Neutrophil (primary cell): ENCODE measurements at regions not wholly inside any gene's neighbourhood (a gene's known extent, or its start where the extent isn't known, plus 50 kb on each side); places are given as distances from the start of the nearest gene placed in this dataset.

Experiments
- H3K27ac ChIP-seq: fragments of 200-600 bp; sonication (generic); 2 replicates; pipeline ENCODE4 v1.5.1; 2016; ENCODE audit warnings: mild to moderate bottlenecking, moderate library complexity
- H3K27me3 ChIP-seq: fragments of 200-600 bp; sonication (generic); 2 replicates; pipeline ENCODE4 v1.6.0; 2016; ENCODE audit warnings: mild to moderate bottlenecking
- H3K36me3 ChIP-seq: fragments of 200-600 bp; sonication (generic); 2 replicates; pipeline ENCODE4 v1.5.1; 2017
- H3K4me1 ChIP-seq, 2 experiments: fragments of 200-600 bp in 1 of 2; sonication (generic) in 1 of 2; 1 replicate in 1 of 2; 2 replicates in 1 of 2; pipeline versions ENCODE4 v1.5.1 to v1.6.1; 2013 to 2016; ENCODE audit warnings: low read depth in 1 of 2, low read length in 1 of 2, mild to moderate bottlenecking in 1 of 2, moderate library complexity in 1 of 2; ENCODE audit not compliant: control insufficient read depth in 1 of 2, insufficient read depth in 1 of 2
- H3K4me3 ChIP-seq, 2 experiments: fragments of 200-600 bp in 1 of 2; sonication (generic) in 1 of 2; 1 replicate in 1 of 2; 2 replicates in 1 of 2; pipeline ENCODE4 v1.5.1; 2013 to 2016; ENCODE audit warnings: low read depth in 1 of 2, low read length in 1 of 2, mild to moderate bottlenecking in 1 of 2, moderate library complexity in 1 of 2
- H3K9me3 ChIP-seq: fragments of 200-600 bp; sonication (generic); 2 replicates; pipeline ENCODE4 v1.5.1; 2016
- TF ChIP-seq, protein P1 (sequence below): fragments of 200-600 bp; sonication (generic); IDR thresholded peaks from 2 replicates; pipeline ENCODE4 v1.5.1; 2016; ENCODE audit warnings: antibody characterized with exemption

GRCh38 chr13:46490129-46490528 lies 62.8 kb upstream of the LRCH1 start:
- no peak overlapping the region for H3K27ac ChIP-seq

DNA sequence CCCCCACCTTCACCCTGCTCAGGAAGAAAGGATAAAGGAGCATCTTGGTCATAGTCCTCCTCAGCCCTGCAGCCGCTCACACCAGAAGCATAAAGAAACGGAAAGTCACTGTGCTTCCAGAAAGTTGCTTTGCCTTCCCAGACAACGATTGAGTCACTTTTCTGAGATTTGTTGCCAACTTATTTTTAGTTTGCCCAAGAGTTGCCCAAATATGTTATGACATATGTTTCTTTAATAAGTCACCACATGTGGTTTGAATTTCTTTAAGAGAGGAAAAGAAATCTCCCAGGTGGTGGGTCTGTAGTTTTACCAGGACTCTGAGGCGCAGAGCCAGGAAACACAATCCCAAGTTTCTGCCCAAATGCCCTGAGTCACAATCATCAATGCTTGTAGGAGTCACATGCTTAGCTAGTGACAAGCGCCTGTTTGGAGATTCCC lies 63.4 kb upstream of the LRCH1 start:
- no peaks in the 10 kb centered on the region for H3K27me3 ChIP-seq
- no peak overlapping the region for H3K27ac ChIP-seq
- TF ChIP-seq, protein P1, sequence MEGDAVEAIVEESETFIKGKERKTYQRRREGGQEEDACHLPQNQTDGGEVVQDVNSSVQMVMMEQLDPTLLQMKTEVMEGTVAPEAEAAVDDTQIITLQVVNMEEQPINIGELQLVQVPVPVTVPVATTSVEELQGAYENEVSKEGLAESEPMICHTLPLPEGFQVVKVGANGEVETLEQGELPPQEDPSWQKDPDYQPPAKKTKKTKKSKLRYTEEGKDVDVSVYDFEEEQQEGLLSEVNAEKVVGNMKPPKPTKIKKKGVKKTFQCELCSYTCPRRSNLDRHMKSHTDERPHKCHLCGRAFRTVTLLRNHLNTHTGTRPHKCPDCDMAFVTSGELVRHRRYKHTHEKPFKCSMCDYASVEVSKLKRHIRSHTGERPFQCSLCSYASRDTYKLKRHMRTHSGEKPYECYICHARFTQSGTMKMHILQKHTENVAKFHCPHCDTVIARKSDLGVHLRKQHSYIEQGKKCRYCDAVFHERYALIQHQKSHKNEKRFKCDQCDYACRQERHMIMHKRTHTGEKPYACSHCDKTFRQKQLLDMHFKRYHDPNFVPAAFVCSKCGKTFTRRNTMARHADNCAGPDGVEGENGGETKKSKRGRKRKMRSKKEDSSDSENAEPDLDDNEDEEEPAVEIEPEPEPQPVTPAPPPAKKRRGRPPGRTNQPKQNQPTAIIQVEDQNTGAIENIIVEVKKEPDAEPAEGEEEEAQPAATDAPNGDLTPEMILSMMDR = no peak
- H3K4me1 ChIP-seq = no peaks in the 10 kb centered on the region
- H3K9me3 ChIP-seq = peaks cover 14% of the 10 kb centered on the region
- H3K4me3 ChIP-seq = no peak overlapping the region
- no peaks in the 10 kb centered on the region for H3K36me3 ChIP-seq

More at GRCh38 chr13:46490129-46490528, 62.8 kb upstream of the LRCH1 start:
- Histone ChIP-seq H3K27me3 (no peaks in the 10 kb centered on the region), H3K9me3 (peaks cover 9% of the 10 kb centered on the region), H3K36me3 (no peaks in the 10 kb centered on the region), H3K4me3 (no peak overlapping the region), H3K4me1 (no peaks in the 10 kb centered on the region)
- TF ChIP-seq, protein P1 = no peak

DNA sequence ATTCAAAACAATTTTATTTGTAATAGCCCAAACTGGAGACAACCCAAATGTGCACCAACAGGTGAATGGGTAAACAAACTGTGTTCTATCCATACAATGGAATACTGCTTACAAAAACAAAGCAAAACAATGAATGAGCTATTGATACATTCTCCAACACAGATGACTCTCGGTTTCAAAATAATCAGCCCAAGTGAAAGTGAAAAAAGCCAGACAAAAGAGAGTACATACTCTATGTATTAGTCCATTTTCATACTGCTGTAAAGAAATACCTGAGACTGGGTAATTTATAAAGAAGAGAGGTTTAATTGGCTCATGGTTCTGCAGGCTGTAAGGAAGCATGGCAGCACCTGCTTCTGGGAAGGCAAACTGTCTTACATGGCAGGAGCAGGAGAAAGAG lies 65.2 kb upstream of the LRCH1 start:
- H3K27me3 ChIP-seq = no peaks in the 10 kb centered on the region
- TF ChIP-seq, protein P1 = no peak
- no peak overlapping the region for H3K4me3 ChIP-seq
- no peaks in the 10 kb centered on the region for H3K36me3 ChIP-seq
- no peak overlapping the region for H3K27ac ChIP-seq
- no peaks in the 10 kb centered on the region for H3K4me1 ChIP-seq
- H3K9me3 ChIP-seq = peaks cover 32% of the 10 kb centered on the region

- no peaks in the 10 kb centered on the region for H3K36me3 ChIP-seq
- no peak overlapping the region for H3K27ac ChIP-seq
- TF ChIP-seq, protein P1 = no peak
- H3K27me3 ChIP-seq = no peaks in the 10 kb centered on the region
- H3K9me3 ChIP-seq = peaks cover 35% of the 10 kb centered on the region
- no peaks in the 10 kb centered on the region for H3K4me1 ChIP-seq
- no peak overlapping the region for H3K4me3 ChIP-seq
These were observed 66.7 kb upstream of the LRCH1 start for GRCh38 chr13:46486270-46486669.

DNA sequence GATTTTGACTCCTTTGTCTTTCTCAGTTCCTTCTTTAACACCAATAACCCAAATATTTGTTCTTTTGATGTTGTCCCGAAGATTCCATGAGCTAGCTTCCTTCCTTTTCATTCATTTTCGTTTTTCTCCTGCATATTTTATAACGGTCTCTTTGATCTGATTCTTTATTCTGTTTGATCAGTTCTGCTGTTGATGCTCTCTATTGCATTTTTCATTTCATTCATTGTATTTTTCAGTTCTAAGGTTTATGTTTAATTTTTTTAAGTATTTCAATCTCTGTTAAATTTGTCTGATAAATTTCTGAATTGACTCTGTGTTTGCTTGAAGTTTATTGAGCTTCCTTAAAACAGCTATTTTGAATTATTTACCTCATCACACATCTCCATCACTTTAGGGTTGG lies 68.4 kb upstream of the LRCH1 start:
- Histone ChIP-seq H3K36me3 (no peaks in the 10 kb centered on the region), H3K4me3 (no peak overlapping the region), H3K27ac (no peak overlapping the region), H3K4me1 (no peaks in the 10 kb centered on the region), H3K9me3 (peaks cover 35% of the 10 kb centered on the region), H3K27me3 (no peaks in the 10 kb centered on the region)
- TF ChIP-seq, protein P1 = no peak

GRCh38 chr13:46481166-46481565 lies 71.8 kb upstream of the LRCH1 start:
- H3K27ac ChIP-seq = no peak overlapping the region
- H3K9me3 ChIP-seq = peaks cover 35% of the 10 kb centered on the region
- H3K4me1 ChIP-seq = no peaks in the 10 kb centered on the region
- TF ChIP-seq, protein P1 = no peak
- no peak overlapping the region for H3K4me3 ChIP-seq
- no peaks in the 10 kb centered on the region for H3K36me3 ChIP-seq
- H3K27me3 ChIP-seq = no peaks in the 10 kb centered on the region
